NCI-H1436 (cell line): ENCODE measurements at regions not wholly inside any gene's neighbourhood (a gene's known extent, or its start where the extent isn't known, plus 50 kb on each side); places are given as distances from the start of the nearest gene placed in this dataset.
"Not testable (repeated sequence)": the region's sequence is repeated elsewhere in the genome, so short reads cannot be mapped to it uniquely, and the experiment has no call there.

Experiments
- DNase-seq: peaks from one replicate; lab custom pipeline; 2025; lab: John Stamatoyannopoulos, UW

DNA sequence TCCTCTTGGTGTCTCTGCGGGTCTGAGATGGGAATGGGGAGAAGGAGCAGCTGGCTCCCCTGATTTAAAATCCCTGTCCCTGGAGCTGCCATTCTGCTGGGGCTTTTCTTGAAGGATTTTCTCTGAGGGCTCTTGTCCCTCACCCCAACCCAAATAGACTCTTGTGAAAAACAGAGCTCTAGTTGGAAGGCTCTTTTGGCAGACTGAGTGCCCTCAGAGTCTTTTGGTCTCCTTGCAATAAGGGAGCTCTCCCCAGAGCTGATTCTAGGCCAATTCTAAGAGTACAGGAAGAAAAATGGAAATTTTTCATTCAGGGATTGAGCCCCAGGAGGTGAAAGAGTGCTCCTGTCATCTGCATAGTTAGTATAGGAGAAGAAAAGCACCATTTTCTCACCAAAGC lies 238.3 kb downstream of the COG6 start:
- no peak for DNase-seq

GRCh38 chr13:39894586-39894985 lies 239.1 kb downstream of the COG6 start:
- no peak for DNase-seq

DNA sequence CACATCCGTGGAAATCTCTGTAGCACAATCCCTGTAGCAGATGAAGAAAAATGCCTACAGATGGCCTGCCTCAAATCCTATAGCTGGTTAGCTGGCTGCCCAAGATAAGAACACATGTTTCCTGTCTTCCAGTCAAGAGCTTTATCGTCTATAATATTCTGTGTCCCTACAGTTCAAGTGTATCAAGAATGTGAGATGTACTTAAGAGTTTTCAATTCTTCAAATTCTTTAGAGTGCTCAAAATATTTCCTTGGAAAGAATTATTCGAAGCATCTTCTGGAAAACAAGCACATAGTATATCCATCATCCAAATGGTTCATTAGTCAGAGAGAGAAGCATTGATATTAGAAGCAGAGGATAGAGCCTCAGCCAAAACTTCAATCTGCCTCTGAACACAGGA lies 239.8 kb downstream of the COG6 start:
- DNase-seq, result no peak

DNA sequence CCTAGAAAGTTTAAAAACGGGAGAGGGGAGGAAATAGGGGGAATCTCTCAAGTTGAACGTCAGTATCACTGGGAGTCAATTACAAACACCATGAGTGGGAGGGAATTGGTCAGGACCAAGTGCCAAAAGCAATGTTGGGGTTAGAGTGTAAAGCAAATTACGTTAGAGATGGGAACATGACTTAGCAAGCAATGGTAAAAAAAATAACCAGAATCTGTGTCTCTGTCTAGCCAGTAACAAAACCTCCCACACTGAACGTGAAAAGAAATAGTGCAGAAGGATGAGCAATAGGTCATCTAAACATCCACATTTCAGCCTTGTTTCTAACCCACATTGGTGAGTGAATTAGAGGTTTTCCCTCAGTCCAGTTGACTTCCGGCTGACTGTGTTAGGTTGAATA lies 242.2 kb downstream of the COG6 start:
- DNase-seq, result no peak

DNA sequence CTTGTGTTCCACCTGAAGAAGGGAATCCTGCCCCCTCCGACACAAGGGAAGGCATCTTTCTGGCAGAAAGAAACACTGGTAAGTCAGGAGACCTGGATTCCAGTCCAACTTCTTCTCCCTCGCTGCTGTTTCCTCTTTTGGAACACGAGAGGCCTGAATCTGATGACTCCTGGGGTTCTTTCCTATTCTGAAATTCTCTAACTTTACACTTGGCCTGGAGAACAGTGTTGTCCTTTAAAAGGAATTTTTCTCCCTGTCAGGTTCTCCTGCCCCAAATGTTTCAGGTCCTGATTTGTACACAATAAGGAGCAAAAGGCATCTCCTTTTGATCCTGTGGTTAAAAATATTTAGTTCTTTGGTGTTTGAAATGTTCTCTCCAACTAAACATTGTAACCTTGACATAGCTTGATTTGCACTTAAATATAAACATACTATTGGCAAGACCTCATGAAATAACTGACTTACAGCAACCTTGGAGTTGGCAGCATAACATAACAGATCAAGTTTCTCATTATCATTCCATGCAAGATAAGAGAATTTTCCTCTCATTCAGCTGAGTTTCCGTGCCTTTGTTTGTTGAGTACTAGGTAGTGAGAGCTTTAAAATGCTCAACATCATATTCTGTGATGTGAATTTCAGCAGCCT lies 244.8 kb downstream of the COG6 start:
- no peak for DNase-seq

DNA sequence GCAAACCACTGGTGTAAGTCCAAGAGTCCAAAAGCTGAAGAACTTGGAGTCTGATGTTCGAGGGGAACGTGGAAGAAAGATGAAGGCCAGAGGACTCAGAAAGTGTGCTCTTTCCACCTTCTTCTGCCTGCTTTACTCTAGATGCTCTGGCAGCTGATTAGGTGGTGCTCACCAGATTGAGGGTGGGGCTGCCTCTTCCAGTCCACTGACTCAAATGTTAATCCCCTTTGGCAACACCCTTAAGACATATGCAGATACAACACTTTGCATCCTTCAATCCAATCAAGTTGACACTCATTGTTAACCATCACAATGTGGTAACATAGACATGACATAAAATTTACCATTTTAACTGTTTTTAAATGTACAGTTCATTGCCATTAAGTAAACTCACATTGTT lies 249.5 kb downstream of the COG6 start:
- DNase-seq, result no peak

- DNase-seq, result no peak
Measured at GRCh38 chr13:39909634-39910033, 254.2 kb downstream of the COG6 start.

DNA sequence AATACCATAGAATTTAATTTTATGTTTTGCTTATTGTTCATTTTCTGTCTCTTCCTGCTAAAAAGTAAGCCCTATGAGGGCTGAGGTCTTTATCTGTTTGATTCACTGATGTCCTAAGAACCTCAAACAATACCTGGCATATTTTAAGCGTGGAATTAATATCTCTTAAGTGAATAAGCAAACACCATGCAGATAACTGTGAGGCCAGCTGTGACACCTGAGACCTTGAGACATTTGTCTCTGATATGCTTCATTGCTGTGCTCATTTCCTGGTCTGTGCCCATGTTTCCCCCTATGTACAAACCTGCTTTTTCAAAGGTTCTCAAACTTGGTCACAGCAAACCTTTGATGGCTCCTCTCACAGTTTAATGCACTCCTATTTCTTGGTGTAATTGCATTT lies 254.6 kb downstream of the COG6 start:
- no peak for DNase-seq

DNA sequence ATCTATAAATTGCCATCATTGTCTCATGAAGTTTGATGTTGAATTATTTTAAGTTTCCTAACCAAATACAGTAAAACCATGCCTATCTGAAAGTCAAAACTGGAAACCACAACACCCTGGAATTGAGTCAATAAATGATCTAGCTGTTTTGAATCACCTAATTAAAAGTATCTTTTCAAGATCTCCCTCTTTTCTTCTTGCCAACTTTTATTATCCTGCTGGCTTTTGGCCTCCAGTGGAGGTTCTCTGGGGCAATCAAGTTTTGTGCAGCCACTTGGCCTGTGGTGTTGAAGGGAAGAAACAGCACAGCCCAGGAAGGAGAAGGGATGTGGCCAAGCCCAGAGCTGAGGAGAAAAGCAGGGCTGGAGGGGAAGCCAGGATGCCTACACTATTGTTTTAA lies 255.4 kb downstream of the COG6 start:
- no peak for DNase-seq

GRCh38 chr13:39913339-39913738 lies 257.9 kb downstream of the COG6 start:
- no peak for DNase-seq

- DNase-seq, result no peak
Measured at GRCh38 chr13:39913928-39914327, 258.5 kb downstream of the COG6 start.

GRCh38 chr13:39915418-39915817 lies 260.0 kb downstream of the COG6 start:
- no peak for DNase-seq

- DNase-seq, result no peak
Measured at GRCh38 chr13:39916330-39916729, 260.9 kb downstream of the COG6 start.

GRCh38 chr13:39918620-39919236 lies 263.3 kb downstream of the COG6 start:
- DNase-seq, result no peak

GRCh38 chr13:39920613-39921012 lies 265.2 kb downstream of the COG6 start:
- DNase-seq, result no peak

- no peak for DNase-seq
Measured at GRCh38 chr13:39926345-39926744, 270.9 kb downstream of the COG6 start.

DNA sequence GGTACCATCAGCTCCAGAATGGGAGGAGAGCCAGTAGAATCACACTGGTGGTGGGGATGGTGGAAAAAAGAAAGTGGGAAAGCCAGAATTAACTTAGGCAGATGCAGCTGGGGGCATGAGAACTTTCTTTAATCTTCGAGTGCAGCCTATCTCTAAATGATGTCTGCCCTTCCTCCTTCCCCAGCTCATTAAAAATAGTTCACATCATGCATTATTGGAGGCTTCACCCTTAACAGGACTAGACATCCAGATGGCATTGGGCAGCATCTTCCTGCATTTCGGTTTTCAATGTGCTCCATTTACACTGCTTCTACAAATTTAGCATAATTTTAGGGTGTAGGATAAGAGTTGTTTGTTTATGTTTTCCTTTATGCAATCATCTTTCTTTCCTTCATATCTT lies 272.8 kb downstream of the COG6 start:
- DNase-seq, result no peak

DNA sequence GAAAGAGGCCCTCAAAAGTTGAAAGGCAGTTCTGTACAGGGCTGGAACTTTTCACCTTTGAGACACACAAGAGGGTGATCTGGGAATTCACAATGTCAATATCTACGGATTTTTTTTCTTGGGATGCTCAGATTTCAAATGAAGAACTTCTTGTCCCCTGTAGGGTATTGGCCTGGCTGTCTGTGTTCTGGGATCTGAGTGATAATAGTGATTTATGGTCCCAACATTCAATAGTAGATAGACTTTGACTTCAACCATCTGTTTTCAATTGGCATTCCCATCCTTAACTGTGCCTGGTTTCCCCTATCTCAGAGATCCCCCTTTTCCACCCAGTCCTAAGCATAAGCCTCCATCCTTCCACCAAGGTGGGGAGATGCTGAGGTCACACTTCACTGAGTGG lies 274.1 kb downstream of the COG6 start:
- no peak for DNase-seq

DNA sequence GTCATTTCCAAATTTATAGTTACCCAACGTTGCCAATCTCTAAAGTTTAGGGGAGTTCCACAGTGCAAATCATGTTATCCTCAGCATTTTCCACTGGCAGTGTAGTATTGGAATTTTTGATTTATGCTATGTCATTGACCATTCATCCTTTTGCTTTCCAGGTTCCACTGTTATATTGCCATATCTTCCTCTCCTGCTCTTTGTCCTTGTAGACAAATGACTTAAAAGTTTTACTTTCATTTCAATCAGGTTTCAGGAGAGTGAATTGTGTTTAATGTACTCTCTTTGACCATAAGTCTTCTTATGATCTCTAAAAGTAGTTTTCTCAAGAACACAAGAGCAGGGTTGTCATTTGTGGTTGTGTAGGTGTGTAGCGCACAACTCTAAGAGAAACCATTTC lies 274.6 kb downstream of the COG6 start:
- DNase-seq, result no peak

GRCh38 chr13:39930544-39931444 lies 275.3 kb downstream of the COG6 start:
- DNase-seq, result no peak

DNA sequence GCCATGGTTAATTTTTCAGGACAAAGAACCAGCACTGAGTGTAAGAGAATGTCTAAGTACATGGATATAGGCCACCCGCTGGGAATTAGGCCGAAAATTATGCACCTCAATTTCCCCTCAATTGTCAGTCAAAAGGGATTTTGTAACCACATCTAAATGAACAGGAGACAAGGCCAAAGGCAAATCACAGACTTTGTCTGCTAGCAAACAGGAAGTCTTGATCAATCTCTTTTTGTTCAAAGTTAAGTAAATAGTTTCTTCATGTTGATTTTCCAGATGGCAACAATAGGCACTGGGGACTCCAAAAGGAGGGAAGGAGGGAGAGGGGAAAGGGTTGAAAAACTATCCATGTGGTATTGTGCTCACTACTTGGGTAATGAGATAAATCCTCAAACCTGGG lies 276.0 kb downstream of the COG6 start:
- no peak for DNase-seq

- not testable (repeated sequence) for DNase-seq
Measured at GRCh38 chr13:39932514-39932913, 277.1 kb downstream of the COG6 start.

- no peak for DNase-seq
Measured at GRCh38 chr13:39935155-39935554, 279.7 kb downstream of the COG6 start.
